ENCODE measurements at regions not wholly inside any gene's neighbourhood (a gene's known extent, or its start where the extent isn't known, plus 50 kb on each side); places are given as distances from the start of the nearest gene placed in this dataset.
A peak's percentile ranks its signal among the peaks of the same experiment; 100 is the strongest.

GRCh38 chr9:108322326-108323098 is 533.3 kb downstream of the ACTL7B start:
- DNase-seq, result no peak

GRCh38 chr9:108316630-108317029 is 539.2 kb downstream of the ACTL7B start:
- no peak for DNase-seq

- no peak for DNase-seq
Measured at GRCh38 chr9:108316066-108316465, 539.7 kb downstream of the ACTL7B start.

DNA sequence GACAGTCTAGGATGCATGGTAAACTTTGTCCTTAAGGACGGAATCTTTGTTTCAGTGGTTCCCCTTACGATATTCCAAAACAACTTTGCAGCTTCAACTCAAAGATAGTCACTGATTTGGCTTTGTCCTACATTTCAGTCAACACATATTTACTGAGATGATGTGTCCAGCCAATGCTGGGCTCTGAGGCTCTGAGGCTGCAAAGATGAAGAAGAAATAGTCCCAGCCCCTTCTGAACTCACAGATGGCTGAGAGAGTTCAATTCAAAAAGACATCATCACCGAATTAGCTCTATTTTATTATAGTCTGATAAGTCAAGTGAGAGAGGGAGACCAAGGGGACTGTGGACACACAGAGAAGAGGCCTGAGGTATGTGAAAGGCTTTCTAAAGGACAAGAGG is 544.0 kb downstream of the ACTL7B start:
- DNase-seq, result no peak

DNA sequence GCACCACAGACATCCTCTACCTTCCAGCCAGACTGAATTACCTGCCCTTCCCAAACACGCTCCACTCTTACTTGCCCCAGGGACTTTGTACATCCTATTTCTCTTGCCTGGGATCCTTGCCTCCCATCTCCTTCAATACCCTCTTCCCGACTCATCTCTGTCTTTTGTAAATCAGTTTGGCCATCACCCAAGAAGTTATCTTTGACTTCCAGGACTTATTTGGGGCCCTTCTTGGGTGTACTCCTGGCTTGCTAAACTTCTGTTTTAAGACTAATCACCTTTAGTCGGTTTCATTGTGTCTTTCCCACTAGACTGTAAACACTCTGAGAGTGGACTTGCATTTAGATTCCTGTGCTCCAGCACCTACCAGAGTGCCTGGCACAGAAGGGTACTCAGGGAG is 545.6 kb downstream of the ACTL7B start:
- no peak for DNase-seq

- DNase-seq, result no peak
Measured at GRCh38 chr9:108300306-108301287, 555.2 kb downstream of the ACTL7B start.

- no peak for DNase-seq
Measured at GRCh38 chr9:108297073-108297472, 558.7 kb downstream of the ACTL7B start.

DNA sequence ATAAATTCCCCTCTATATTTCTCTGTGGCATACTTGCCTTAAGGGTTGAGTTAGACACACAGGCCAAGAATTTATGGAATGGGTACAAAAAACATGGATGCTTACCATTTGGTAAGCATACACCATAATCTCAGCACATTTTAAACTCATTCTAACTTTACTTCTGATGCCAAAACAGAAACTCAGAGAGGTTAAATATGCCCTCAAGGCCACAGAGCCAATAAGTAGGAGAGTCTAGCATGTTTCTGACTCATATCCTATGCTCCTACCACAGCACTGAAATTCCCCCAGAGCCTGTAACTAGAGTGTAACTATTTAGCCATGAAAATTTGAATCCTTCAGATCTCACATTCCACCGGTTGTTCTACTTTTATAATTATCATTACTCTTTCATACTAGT is 559.7 kb downstream of the ACTL7B start:
- DNase-seq, result no peak

DNA sequence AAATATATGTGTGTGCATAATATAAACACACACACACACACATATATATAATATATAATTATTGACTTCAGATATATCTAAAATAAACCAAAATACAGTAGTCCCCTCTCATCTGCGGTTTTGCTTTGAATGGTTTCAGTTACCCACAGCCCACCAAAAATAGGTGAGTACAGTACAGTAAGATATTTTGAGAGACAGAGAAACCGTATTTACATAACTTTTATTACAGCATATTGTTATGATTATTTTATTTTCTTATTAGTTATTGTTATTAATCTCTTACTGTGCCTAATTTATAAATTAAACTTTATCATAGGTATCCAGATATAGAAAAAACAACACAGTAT is 564.2 kb downstream of the ACTL7B start:
- DNase-seq, result no peak

DNA sequence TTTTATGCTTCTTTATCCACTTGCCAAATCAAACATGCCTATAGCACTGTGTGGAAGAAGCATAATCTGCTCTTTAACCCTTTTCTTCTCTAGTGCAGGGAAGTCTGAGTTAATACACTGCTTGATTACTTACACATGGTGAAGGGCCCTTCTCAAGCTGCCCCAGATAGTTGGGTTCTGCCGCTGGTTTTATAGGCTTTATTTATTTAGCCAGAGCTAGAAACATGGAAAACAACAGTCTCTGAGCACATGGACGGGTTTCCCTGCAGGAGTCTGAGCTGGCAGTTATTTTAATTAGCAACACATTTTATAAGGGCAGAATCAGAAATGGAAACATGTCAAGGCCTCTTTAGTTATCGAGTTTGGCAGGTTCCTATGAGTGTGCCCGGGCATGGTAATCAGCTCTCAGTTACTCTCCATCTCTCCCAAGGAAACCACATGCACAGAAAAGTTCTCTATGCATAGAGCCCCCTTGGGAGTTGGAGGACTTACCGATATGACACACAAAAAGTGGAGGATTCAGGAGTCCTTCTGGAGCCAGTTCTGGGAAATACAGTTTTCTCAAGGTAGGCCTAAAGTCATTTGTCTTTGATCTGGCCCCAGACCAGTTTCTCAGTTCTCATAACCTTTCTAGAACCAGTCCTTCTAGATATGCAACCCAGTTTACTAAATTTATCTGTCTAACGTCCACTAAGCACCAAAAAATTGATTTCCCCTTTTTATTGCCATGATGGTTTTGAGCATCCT is 564.8 kb downstream of the ACTL7B start:
- no peak for DNase-seq

DNA sequence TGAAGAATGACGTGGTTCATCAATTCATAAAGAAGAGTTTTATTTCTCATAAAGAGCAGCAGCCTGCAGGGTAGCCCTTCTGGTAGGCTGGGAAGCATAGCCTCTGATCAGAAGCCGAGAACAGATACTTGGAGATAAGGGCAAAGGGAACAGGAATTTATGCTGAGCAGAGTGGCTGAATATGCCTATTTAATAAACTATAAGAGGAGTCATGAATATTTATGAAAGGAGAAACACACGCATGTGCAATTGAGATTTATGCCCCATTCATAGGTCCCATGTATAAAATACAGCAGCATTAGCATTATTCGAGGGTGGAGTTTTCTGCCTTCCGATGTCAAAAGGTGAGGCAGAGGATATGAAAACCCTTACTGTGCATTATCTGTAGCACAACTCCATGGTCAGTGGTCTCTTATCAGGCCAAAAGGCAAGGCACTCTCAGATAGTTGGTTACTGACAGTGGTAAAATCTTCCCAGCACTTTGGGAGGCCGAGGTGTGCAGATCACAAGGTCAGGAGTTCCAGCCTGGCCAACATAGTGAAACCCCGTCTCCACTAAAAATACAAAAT is 569.1 kb downstream of the ACTL7B start:
- DNase-seq, result no peak

GRCh38 chr9:108283696-108284095 is 572.1 kb downstream of the ACTL7B start:
- DNase-seq, result no peak

DNA sequence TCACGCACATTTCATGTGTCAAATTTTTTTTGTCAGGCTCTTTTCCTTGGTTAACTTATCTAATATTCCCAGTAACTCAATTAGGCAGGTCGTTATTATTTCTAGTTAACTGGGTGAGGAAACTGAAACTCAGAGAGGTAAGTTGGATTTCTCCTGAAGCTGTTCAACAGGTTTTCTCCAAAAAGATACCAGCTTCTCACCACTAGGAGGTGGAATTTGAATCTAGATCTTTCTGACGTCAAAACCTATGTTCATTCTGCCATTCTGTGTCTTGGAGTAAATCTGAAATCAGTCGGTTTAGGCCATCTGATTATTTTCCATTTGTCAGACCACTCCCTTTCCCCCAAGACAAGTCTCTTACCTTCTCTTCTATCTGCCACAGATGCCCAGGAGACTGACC is 572.9 kb downstream of the ACTL7B start:
- no peak for DNase-seq

GRCh38 chr9:108281696-108282095 is 574.1 kb downstream of the ACTL7B start:
- DNase-seq, result no peak

DNA sequence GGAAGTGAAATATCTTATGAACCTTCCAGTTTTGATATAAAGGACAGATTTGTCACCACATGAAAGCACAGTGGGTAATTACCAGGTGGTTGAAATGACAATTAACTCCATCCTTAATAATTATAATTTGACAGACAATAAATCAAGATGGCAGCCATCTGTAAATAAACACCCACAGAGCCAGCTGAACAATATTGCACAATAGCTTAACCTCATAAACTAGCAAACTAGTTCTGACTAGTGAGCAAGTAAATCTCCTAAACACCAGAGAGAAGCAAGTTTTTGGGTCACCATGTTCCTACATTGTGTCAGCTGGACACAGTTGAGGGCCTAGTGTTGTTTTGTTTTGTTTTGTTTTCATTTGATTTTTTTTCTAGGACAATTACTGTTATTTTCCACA is 577.4 kb downstream of the ACTL7B start:
- DNase-seq, result no peak

- DNase-seq, result no peak
Measured at GRCh38 chr9:108277216-108277615, 578.6 kb downstream of the ACTL7B start.

DNA sequence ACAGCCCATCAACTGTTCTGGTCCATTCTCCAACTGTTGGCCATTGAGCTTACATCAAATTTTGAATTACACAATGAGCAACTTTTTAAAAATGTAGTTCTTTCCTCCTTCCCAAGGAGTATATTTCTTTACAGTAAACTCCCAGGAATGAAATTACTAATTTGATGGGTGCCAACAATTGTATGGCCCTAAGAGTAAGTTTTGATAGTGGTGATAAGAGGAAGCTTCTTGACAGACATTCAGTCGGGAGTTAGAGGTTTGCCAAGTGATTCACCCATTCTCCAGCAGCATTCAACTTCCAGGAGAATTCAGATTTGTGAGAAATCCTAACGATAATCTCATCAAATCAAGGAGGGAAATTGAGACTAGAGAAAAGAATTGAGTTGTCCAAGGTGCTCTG is 579.9 kb downstream of the ACTL7B start:
- no peak for DNase-seq

DNA sequence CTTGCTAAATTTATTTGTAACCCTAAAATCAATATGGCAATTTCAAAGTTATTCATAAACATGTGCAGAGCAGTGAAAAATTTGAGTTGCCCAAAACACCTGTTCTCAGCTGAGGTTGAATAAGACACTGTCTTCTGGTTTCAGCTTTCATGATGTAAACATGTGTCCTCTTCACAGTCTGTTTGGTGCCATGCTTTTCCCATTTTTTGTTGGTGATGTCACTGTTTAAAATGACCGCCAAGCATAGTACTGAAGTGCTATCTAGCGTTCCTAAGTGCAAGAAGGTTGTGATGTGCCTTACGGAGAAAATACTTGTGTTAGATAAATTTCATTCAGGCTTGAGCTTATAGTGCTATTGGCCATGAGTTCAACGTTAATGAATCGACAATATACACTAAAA is 580.8 kb downstream of the ACTL7B start:
- DNase-seq, result no peak

DNA sequence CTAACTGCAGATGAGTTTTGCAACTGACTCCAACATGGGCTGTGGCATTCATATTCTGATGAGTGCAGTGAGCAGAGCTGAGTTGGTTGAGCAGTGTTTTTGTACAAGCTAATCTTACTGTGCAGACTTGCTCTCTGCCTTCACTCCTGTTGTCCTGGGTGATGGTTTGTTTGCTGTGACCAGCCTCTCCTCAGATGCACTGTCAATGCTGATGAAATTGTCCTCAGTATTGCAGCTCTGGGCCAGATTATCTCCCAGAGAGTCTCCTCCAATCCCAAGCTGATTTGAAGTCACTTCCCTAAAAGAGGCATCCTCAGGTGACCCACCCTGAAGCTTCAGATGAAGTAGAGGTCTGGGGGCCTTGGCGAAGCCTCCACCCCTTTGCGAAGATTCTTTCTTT is 581.8 kb downstream of the ACTL7B start:
- DNase-seq, result no peak

GRCh38 chr9:108272349-108272899 is 583.4 kb downstream of the ACTL7B start:
- DNase-seq, result peak; percentile 88

DNA sequence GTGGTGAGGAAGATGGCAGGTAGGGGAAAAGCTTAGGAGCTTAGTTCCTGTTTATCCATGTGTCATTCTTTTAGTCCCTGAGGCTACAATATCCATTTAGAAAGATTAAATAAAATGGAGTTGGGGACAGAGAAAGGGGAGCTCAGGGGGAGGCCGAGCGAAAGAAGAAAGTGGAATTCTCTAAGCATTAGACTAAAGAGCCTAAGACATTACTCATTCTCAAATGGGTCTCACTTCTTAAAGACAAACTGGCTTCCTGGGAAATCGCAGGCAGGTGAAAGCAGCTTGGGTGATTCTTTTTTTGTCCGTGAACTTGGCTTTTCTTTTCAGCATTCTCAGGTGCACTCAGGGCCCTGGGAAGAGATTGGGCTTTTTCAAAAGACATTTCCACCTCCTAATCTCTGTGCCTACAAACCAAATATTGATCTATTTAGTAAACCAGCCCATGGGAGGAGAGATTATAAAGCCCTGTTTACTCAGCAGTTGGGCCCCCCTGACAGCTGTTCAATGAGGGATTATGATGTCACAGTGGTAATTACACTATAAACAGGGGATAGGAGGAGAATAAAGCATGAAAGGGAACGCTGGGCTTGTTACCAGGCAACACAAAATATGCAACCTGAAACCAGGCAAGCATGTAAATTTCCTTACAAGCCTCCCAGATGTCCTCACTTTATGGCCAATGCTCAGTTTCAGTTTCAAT is 584.0 kb downstream of the ACTL7B start:
- DNase-seq, result peak; percentile 98

DNA sequence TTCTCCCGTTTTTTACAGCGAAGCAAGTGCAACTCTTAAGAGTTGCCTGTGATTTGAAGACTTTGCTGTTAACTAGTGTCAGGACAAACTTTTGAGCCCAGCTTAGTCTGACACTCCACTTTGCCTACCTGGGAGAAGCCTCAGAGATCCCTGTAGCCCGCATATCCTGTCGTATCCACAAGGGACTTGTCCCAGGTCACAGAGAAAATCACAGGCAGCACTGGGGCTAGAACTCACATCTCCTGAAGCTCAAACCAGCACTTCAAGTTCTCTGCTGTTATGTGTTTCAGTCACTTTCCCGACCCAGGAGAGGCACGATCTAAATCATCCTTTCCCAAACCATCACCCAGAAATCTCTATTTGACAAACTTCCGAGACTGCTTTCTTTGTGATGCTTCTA is 584.5 kb downstream of the ACTL7B start:
- DNase-seq, result peak; percentile 33
